K562 (cell line): ENCODE measurements at regions not wholly inside any gene's neighbourhood (a gene's known extent, or its start where the extent isn't known, plus 50 kb on each side); places are given as distances from the start of the nearest gene placed in this dataset.

Experiments used
- ATAC-seq: fragments of 200-7000 bp; cut with Tn5 transposase; 3 replicates; pipeline ENCODE4 v1.9.1; 2020; ENCODE audit warnings: moderate library complexity
- BruUV-seq: library from RNA; stranded (reverse); fragments of 400-500 nt; replicated peaks from 2 replicates; lab custom pipeline; 2021; lab: Mats Ljungman, UMichigan
- CTCF ChIA-PET: fragments of 300-600 bp; formaldehyde crosslinking; extraction: SDS; loops from one replicate; lab custom pipeline; 2021; ENCODE audit warnings: low intra/inter-chr PET ratio; lab: Yijun Ruan, JAX
- POLR2A ChIA-PET: fragments of 300-600, 350-650 bp; sonication (Branson Sonifier 250); formaldehyde crosslinking; extraction: SDS; loops from one replicate; lab custom pipeline; 2021; ENCODE audit warnings: antibody characterized with exemption, inconsistent platforms; lab: Yijun Ruan, JAX
- DNase-seq, 4 experiments: peaks; one replicate each; pipeline versions ENCODE4 v3.0.0 to v3.0.0-alpha.2; 2011 to 2018; ENCODE audit warnings: low spot score in 3 of 4, mixed read lengths in 3 of 4; ENCODE audit errors: extremely low read depth in 1 of 4
- FAIRE-seq: peaks from 2 replicates; lab custom pipeline; 2011; peaks lifted over from hg19 to GRCh38; lab: Jason Lieb, UNC
- H2AFZ ChIP-seq: 2 replicates; pipeline ENCODE4 v1.6.0; 2011; ENCODE audit warnings: low read depth, low read length, control low read depth, inconsistent platforms
- H3K27ac ChIP-seq: fragments of 200-600 bp; 3 replicates; pipeline ENCODE4 v1.8.0; 2011; ENCODE audit warnings: low read depth, mild to moderate bottlenecking, control low read depth, inconsistent platforms, low read length, moderate library complexity, mixed read lengths; ENCODE audit errors: extremely low read depth
- H3K27me3 ChIP-seq, 2 experiments: fragments of 300-600 bp in 1 of 2; 2 replicates in 1 of 2; 3 replicates in 1 of 2; pipeline versions ENCODE4 v1.6.0 to v1.8.0; 2011; ENCODE audit warnings: inconsistent platforms in 2 of 2, low read length in 2 of 2, mild to moderate bottlenecking in 1 of 2, mixed read lengths in 1 of 2, moderate library complexity in 1 of 2; ENCODE audit not compliant: control insufficient read depth in 2 of 2, insufficient read depth in 2 of 2
- H3K36me3 ChIP-seq: fragments of 300-600 bp; 3 replicates; pipeline ENCODE4 v1.8.0; 2011; ENCODE audit warnings: mild to moderate bottlenecking, low read length, inconsistent platforms; ENCODE audit not compliant: control insufficient read depth, insufficient read depth
- H3K4me1 ChIP-seq, 2 experiments: fragments of 200-600 bp in 1 of 2; replicated peaks in 1 of 2; 2 replicates in 1 of 2; 3 replicates in 1 of 2; pipeline versions ENCODE4 v1.5.1 to v1.8.0; 2011; ENCODE audit warnings: inconsistent platforms in 2 of 2, low read length in 2 of 2, mild to moderate bottlenecking in 1 of 2, mixed read lengths in 1 of 2, moderate library complexity in 1 of 2; ENCODE audit not compliant: control insufficient read depth in 2 of 2, insufficient read depth in 2 of 2
- H3K4me2 ChIP-seq: 2 replicates; pipeline ENCODE4 v1.6.1; 2011; ENCODE audit warnings: low read length, control low read depth, inconsistent platforms, mixed read lengths; ENCODE audit not compliant: insufficient read depth
- H3K4me3 ChIP-seq: fragments of 200-600 bp; sonication (generic), shearing (Covaris generic); 2 replicates; pipeline ENCODE4 v1.5.1; 2016; ENCODE audit warnings: control low read depth, inconsistent platforms
- H3K79me2 ChIP-seq: fragments of 200-600 bp; 3 replicates; pipeline ENCODE4 v1.8.0; 2011; ENCODE audit warnings: low read length, inconsistent platforms; ENCODE audit not compliant: control insufficient read depth, insufficient read depth
- H3K9ac ChIP-seq, 2 experiments: 2 replicates each; pipeline versions ENCODE4 v1.6.0 to v1.6.1; 2011; ENCODE audit warnings: low read depth in 2 of 2, low read length in 2 of 2, control low read depth in 1 of 2, inconsistent platforms in 1 of 2, mild to moderate bottlenecking in 1 of 2, mixed read lengths in 1 of 2; ENCODE audit not compliant: insufficient read depth in 1 of 2
- H3K9me1 ChIP-seq: one replicate; pipeline ENCODE4 v1.6.0; 2011; ENCODE audit warnings: inconsistent platforms, mild to moderate bottlenecking, low read length, moderate library complexity; ENCODE audit not compliant: control insufficient read depth, insufficient read depth
- H3K9me3 ChIP-seq: replicated peaks from 2 replicates; pipeline ENCODE4 v1.5.1; 2011; ENCODE audit warnings: low read depth, low read length, inconsistent platforms; ENCODE audit not compliant: control insufficient read depth, insufficient read depth
- H4K20me1 ChIP-seq: replicated peaks from 2 replicates; pipeline ENCODE4 v1.6.1; 2011; ENCODE audit warnings: low read length, inconsistent platforms, mixed read lengths; ENCODE audit not compliant: control insufficient read depth, insufficient read depth
- HDAC3 ChIP-seq: fragments of 450-650 bp; IDR thresholded peaks from 2 replicates; pipeline ENCODE4 v1.6.1; 2018; ENCODE audit warnings: borderline replicate concordance, mild to moderate bottlenecking, moderate library complexity; ENCODE audit not compliant: partially characterized antibody
- NFE2 ChIP-seq: IDR thresholded peaks from 2 replicates; pipeline ENCODE4 v1.6.1; 2014; ENCODE audit warnings: antibody characterized with exemption, low read depth
- SREBF1 ChIP-seq: fragments of 150-350 bp; IDR thresholded peaks from 2 replicates; pipeline ENCODE4 v1.6.1; 2014; ENCODE audit warnings: antibody characterized with exemption, low read depth, low read length, borderline replicate concordance
- TCF3 ChIP-seq: sonication (generic); formaldehyde crosslinking; IDR thresholded peaks from 2 replicates; pipeline ENCODE4 v1.4.0; 2020; ENCODE audit warnings: mild to moderate bottlenecking, missing genetic modification reagents
- WGBS: fragments of 100-300 bp; shearing (Covaris generic); methylation state at CpG from one replicate; pipeline ENCODE4 v1.1.6; 2016; ENCODE audit warnings: low coverage, mixed read lengths; ENCODE audit not compliant: insufficient coverage; ENCODE audit errors: missing lambda C conversion rate; 5-methylcytosine and 5-hydroxymethylcytosine counted together
- in situ Hi-C: fragments of 300-500 bp; cut with MboI; formaldehyde crosslinking; loops from 4 replicates; pipeline ENCODE4 v1.15.0; 2018; ENCODE audit warnings: inconsistent platforms, mixed read lengths
- intact Hi-C: fragments of 100-400 bp; cut with micrococcal nuclease; formaldehyde crosslinking; loops from 2 replicates; pipeline ENCODE4 v1.14.2; 2022
- TF ChIP-seq, protein P1 (sequence below): fragments of 450-650 bp; formaldehyde crosslinking; IDR thresholded peaks from 2 replicates; pipeline ENCODE4 v1.4.0; 2022; ENCODE audit warnings: mild to moderate bottlenecking, moderate library complexity
- TF ChIP-seq, protein P2 (sequence below): sonication (generic); formaldehyde crosslinking; IDR thresholded peaks from 2 replicates; pipeline ENCODE4 v1.8.1; 2023; ENCODE audit warnings: mild to moderate bottlenecking, missing genetic modification reagents
- TF ChIP-seq, protein P3 (sequence below), 2 experiments: fragments of 200-800 bp in 1 of 2; sonication (Bioruptor generic) in 1 of 2; sonication (generic) in 1 of 2; formaldehyde crosslinking in 1 of 2; IDR thresholded peaks in 1 of 2; conservative IDR thresholded peaks in 1 of 2; 2 replicates each; pipeline versions ENCODE4 v1.5.0 to v1.6.1; 2016 to 2020; ENCODE audit warnings: missing compliant biosample characterization in 1 of 2, missing genetic modification characterization in 1 of 2, missing genetic modification reagents in 1 of 2

DNA sequence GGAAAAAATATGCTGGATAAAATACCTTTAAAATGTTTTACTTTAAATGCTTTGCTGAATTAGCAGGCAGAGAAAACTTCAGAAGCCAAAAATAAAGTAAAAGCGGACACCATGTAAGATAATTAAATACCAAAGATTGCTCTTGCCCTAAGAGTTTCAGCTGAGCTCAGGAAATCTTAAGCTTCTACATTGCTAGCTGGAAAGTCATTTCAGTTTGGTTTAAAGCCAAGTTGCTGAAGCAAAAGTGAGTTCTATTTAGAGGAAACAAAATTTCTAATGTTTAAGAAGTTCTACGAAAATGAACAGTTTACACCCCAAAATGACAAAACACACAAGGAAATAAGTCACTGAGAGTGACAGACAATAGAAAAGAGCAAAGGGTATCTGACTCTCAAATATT is 310.0 kb downstream of the ADAMTS20 start:
- 8% methylated on average over 2 of the region's 2 CpGs for WGBS
- H3K9me3 ChIP-seq = no peaks in the 10 kb centered on the region
- no peaks in the 10 kb centered on the region for H3K9me1 ChIP-seq
- H3K36me3 ChIP-seq = no peaks in the 10 kb centered on the region
- no peak for FAIRE-seq
- H3K4me2 ChIP-seq = no peak overlapping the region
- TF ChIP-seq, protein P1, sequence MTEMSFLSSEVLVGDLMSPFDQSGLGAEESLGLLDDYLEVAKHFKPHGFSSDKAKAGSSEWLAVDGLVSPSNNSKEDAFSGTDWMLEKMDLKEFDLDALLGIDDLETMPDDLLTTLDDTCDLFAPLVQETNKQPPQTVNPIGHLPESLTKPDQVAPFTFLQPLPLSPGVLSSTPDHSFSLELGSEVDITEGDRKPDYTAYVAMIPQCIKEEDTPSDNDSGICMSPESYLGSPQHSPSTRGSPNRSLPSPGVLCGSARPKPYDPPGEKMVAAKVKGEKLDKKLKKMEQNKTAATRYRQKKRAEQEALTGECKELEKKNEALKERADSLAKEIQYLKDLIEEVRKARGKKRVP (CRISPR knock-in tag) = no peak
- TF ChIP-seq NFE2 = no peak
- TF ChIP-seq, protein P2, sequence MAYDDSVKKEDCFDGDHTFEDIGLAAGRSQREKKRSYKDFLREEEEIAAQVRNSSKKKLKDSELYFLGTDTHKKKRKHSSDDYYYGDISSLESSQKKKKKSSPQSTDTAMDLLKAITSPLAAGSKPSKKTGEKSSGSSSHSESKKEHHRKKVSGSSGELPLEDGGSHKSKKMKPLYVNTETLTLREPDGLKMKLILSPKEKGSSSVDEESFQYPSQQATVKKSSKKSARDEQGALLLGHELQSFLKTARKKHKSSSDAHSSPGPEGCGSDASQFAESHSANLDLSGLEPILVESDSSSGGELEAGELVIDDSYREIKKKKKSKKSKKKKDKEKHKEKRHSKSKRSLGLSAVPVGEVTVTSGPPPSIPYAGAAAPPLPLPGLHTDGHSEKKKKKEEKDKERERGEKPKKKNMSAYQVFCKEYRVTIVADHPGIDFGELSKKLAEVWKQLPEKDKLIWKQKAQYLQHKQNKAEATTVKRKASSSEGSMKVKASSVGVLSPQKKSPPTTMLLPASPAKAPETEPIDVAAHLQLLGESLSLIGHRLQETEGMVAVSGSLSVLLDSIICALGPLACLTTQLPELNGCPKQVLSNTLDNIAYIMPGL = no peak
- TF ChIP-seq TCF3 (CRISPR knock-in tag) = no peak
- no peak for TF ChIP-seq SREBF1
- TF ChIP-seq, protein P3, sequence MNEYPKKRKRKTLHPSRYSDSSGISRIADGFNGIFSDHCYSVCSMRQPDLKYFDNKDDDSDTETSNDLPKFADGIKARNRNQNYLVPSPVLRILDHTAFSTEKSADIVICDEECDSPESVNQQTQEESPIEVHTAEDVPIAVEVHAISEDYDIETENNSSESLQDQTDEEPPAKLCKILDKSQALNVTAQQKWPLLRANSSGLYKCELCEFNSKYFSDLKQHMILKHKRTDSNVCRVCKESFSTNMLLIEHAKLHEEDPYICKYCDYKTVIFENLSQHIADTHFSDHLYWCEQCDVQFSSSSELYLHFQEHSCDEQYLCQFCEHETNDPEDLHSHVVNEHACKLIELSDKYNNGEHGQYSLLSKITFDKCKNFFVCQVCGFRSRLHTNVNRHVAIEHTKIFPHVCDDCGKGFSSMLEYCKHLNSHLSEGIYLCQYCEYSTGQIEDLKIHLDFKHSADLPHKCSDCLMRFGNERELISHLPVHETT (CRISPR knock-in tag; conservative IDR thresholded peaks at IDR 0.05 in 1 of 2, IDR thresholded peaks at IDR 0.05 in 1 of 2) = no peak
- no peak for TF ChIP-seq HDAC3
- ATAC-seq = no peak
- no peaks in the 10 kb centered on the region for H3K4me1 ChIP-seq
- ChIA-PET CTCF (no interaction called here), POLR2A (no interaction called here)
- H3K27ac ChIP-seq = no peak overlapping the region
- no peak for DNase-seq
- H4K20me1 ChIP-seq = no peaks in the 10 kb centered on the region
- no peak overlapping the region for H2AFZ ChIP-seq
- no peaks in the 10 kb centered on the region for H3K79me2 ChIP-seq
- H3K9ac ChIP-seq = no peak overlapping the region
- intact Hi-C loops = no loop called here
- no TSS peak for BruUV-seq
- H3K4me3 ChIP-seq = no peak overlapping the region
- no peaks in the 10 kb centered on the region for H3K27me3 ChIP-seq
- in situ Hi-C loops = no loop called here
